Panc1 (cell line): ENCODE measurements at regions not wholly inside any gene's neighbourhood (a gene's known extent, or its start where the extent isn't known, plus 50 kb on each side); places are given as distances from the start of the nearest gene placed in this dataset.

Experiments used
- ATAC-seq: fragments of 200-7000 bp; cut with Tn5 transposase; 2 replicates; pipeline ENCODE4 v1.9.1; 2020; ENCODE audit warnings: mild to moderate bottlenecking, moderate library complexity
- BruUV-seq: library from RNA; stranded (reverse); fragments of 400-500 nt; replicated peaks from 2 replicates; lab custom pipeline; 2021; lab: Mats Ljungman, UMichigan
- CTCF ChIA-PET: fragments of 300-600 bp; sonication (Branson Sonifier 250); formaldehyde crosslinking; loops from one replicate; lab custom pipeline; 2022; ENCODE audit warnings: antibody characterized with exemption; lab: Charles Lee
- POLR2A ChIA-PET: fragments of 300-600 bp; sonication (Branson Sonifier 250); formaldehyde crosslinking; loops from one replicate; lab custom pipeline; 2022; ENCODE audit warnings: antibody characterized with exemption; lab: Charles Lee
- DNase-seq: peaks from one replicate; pipeline ENCODE4 v3.0.0-alpha.2; 2010; ENCODE audit warnings: low read depth, low spot score
- H3K27ac ChIP-seq: 2 replicates; pipeline ENCODE4 v1.5.1; 2011; ENCODE audit warnings: mild to moderate bottlenecking, low read length, inconsistent platforms
- H3K27me3 ChIP-seq: fragments of 200-500 bp; sonication (Bioruptor generic); 2 replicates; pipeline ENCODE4 v1.6.0; 2014; ENCODE audit warnings: low read length, inconsistent platforms; ENCODE audit not compliant: control insufficient read depth, insufficient read depth
- H3K36me3 ChIP-seq: fragments of 200-500 bp; sonication (Bioruptor generic); 2 replicates; pipeline ENCODE4 v1.5.1; 2014; ENCODE audit warnings: inconsistent platforms, mild to moderate bottlenecking, low read length, moderate library complexity; ENCODE audit not compliant: control insufficient read depth, insufficient read depth
- H3K4me1 ChIP-seq: 2 replicates; pipeline ENCODE4 v1.5.1; 2011; ENCODE audit warnings: inconsistent platforms, mild to moderate bottlenecking, low read length, moderate library complexity; ENCODE audit not compliant: control insufficient read depth, insufficient read depth
- H3K4me3 ChIP-seq, 2 experiments: 2 replicates each; pipeline ENCODE4 v1.5.1; 2011 to 2012; ENCODE audit warnings: low read depth in 2 of 2, low read length in 2 of 2, mild to moderate bottlenecking in 2 of 2, inconsistent platforms in 1 of 2, moderate library complexity in 1 of 2
- H3K9me3 ChIP-seq: fragments of 200-500 bp; sonication (Bioruptor generic); 2 replicates; pipeline ENCODE4 v1.5.1; 2014; ENCODE audit warnings: low read depth, mild to moderate bottlenecking, inconsistent platforms, low read length, moderate library complexity; ENCODE audit not compliant: control insufficient read depth, insufficient read depth
- CTCF ChIP-seq: fragments of 450-650 bp; IDR thresholded peaks from 2 replicates; pipeline ENCODE4 v1.5.1; 2017; ENCODE audit warnings: mild to moderate bottlenecking
- POLR2AphosphoS5 ChIP-seq: IDR thresholded peaks from 2 replicates; pipeline ENCODE4 v1.6.1; 2012; ENCODE audit warnings: mild to moderate bottlenecking, low read depth, low read length, moderate library complexity
- REST ChIP-seq, 2 experiments: IDR thresholded peaks; 2 replicates each; pipeline ENCODE4 v1.6.1; 2011 to 2012; ENCODE audit warnings: low read depth in 2 of 2, control low read depth in 1 of 2, low read length in 1 of 2, mild to moderate bottlenecking in 1 of 2, moderate library complexity in 1 of 2; ENCODE audit not compliant: insufficient read depth in 1 of 2
- SIN3A ChIP-seq: IDR thresholded peaks from 2 replicates; pipeline ENCODE4 v1.6.1; 2012; ENCODE audit warnings: low read depth, mild to moderate bottlenecking, low read length, moderate library complexity, borderline replicate concordance; ENCODE audit not compliant: insufficient read depth
- TCF7L2 ChIP-seq: IDR thresholded peaks from 2 replicates; pipeline ENCODE4 v1.6.1; 2011; ENCODE audit warnings: mild to moderate bottlenecking, low read depth, low read length, inconsistent platforms
- in situ Hi-C: cut with HindIII; loops from 2 replicates; pipeline ENCODE4 v1.10.0; 2016; ENCODE audit warnings: low sequenced_read_pairs, low pct_unique_long_range_greater_than_20kb
- intact Hi-C: fragments of 100-400 bp; cut with micrococcal nuclease; formaldehyde crosslinking; loops from one replicate; pipeline ENCODE4 v1.10.0; 2022; ENCODE audit not compliant: unreplicated experiment

- in situ Hi-C loops, result no loop called here
- TF ChIP-seq REST (IDR thresholded peaks at IDR 0.05; ENCODE audit: insufficient read depth in 1 of 2, low read depth in 2 of 2, low read length in 1 of 2) (no peak), POLR2AphosphoS5 (no peak), TCF7L2 (no peak), SIN3A (no peak)
- H3K27ac ChIP-seq, result no peak overlapping the region
- 0 out of 2 replicates have a peak, but pooled peaks cover 2% of the 10 kb centered on the region for H3K9me3 ChIP-seq
- no peaks in the 10 kb centered on the region for H3K27me3 ChIP-seq
- BruUV-seq, result no TSS peak
- no peaks in the 10 kb centered on the region for H3K36me3 ChIP-seq
- ChIA-PET POLR2A (no interaction called here), CTCF (no interaction called here)
- no peak overlapping the region for H3K4me3 ChIP-seq
- intact Hi-C loops, result no loop called here
- ATAC-seq (no peak), DNase-seq (no peak)
- no peaks in the 10 kb centered on the region for H3K4me1 ChIP-seq
Measured at GRCh38 chr15:94930960-94931359, 699.6 kb downstream of the MCTP2 start.

GRCh38 chr15:94934440-94934839 lies 703.1 kb downstream of the MCTP2 start:
- H3K4me1 ChIP-seq, result no peaks in the 10 kb centered on the region
- H3K27ac ChIP-seq, result no peak overlapping the region
- in situ Hi-C loops (no loop called here), intact Hi-C loops (no loop called here)
- no peak for DNase-seq
- no peaks in the 10 kb centered on the region for H3K36me3 ChIP-seq
- no peaks in the 10 kb centered on the region for H3K27me3 ChIP-seq
- H3K4me3 ChIP-seq, result no peak overlapping the region
- TF ChIP-seq TCF7L2, result no peak
- TF ChIP-seq CTCF, result no peak
- no peak for TF ChIP-seq REST (IDR thresholded peaks at IDR 0.05; ENCODE audit: insufficient read depth in 1 of 2, low read depth in 2 of 2, low read length in 1 of 2)
- TF ChIP-seq SIN3A, result no peak
- ATAC-seq, result no peak
- ChIA-PET POLR2A (no interaction called here), CTCF (no interaction called here)
- BruUV-seq, result no TSS peak
- H3K9me3 ChIP-seq, result 0 out of 2 replicates have a peak, but pooled peaks cover 2% of the 10 kb centered on the region
